ENCODE measurements at regions not wholly inside any gene's neighbourhood (a gene's known extent, or its start where the extent isn't known, plus 50 kb on each side); places are given as distances from the start of the nearest gene placed in this dataset.
"Not testable (repeated sequence)": the region's sequence is repeated elsewhere in the genome, so short reads cannot be mapped to it uniquely, and the experiment has no call there.

DNA sequence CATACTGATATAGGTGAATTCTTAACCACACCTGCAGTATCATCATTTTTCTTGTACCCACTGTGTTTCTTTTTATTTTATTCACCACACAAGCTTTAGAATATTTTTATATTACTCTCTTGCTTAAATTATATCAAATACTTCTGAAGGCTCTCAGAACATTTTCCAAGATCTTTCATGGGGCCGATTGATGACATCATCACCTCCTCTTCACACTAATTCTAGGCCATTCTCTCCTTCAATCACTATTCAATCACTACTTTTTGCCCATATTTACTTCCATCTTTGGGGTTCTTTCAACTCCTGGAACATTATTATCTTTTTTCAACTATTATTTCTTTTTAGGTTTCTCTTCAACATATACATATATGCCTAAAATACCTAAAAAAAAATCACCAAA, 1438.8 kb upstream of the ALCAM start:
- DNase-seq, result no peak

GRCh38 chr3:103937094-103937493, 1429.6 kb upstream of the ALCAM start:
- no peak for DNase-seq

- no peak for DNase-seq
These were observed 1419.6 kb upstream of the ALCAM start for GRCh38 chr3:103947062-103947461.

DNA sequence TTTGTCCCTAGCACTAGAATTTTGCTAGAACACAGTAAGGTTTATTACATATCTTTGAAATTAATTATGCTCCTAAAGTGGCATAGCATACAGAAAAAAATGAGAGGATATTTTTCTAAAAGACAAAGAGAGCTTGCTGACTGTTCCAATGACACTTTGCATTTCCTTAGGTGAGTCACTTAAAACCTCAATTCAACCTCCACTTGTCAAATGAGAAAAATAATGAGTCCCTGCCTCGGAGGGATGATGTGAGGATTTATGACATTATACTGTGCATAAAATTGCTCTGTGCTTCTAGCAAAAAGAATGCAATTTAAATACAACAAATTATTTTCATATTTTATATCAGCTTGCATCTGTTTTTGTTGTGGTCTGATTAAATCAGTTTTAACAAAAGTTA, 1417.0 kb upstream of the ALCAM start:
- no peak for DNase-seq

- no peak for DNase-seq
These were observed 1416.0 kb upstream of the ALCAM start for GRCh38 chr3:103950676-103951075.

DNA sequence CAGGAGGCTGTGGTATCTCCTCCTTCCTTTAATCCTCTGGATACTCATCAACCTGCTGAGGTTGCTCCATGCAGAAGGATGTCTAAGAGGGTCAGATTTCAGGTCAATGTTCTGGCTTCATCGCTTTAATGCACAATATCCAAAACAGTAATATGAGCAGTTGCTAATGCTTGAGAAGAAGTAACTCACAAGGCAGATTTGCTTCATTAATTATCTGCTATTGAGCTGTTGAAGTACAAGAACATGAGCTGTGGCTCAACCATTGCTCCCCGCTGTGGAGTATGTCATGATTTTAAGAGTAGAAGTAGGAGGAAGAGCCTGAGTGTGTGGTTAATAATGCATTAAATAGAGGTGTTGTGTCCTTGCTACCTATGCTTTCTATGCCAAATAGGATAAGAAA, 1412.9 kb upstream of the ALCAM start:
- DNase-seq, result no peak

- DNase-seq, result no peak
These were observed 1405.9 kb upstream of the ALCAM start for GRCh38 chr3:103960819-103961218.

DNA sequence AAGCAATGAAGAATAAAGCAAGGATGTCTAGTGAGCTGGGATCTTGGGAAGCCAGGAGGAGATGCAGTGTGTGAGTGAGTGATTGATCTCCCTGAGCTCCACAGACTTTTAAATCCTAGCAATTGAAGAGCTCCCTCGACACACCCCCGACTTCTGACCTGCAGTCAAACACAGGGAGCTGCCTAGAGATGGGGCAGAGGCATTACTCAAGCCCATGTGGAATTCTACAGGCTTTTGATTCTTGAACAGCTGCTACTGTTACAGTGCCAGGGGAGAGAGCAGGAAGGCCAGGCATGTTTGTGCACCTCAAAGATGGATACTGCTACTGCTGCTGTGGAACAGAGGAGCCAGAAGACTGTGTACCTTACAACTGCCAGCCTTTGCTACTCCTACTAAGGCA, 1403.1 kb upstream of the ALCAM start:
- DNase-seq, result no peak

DNA sequence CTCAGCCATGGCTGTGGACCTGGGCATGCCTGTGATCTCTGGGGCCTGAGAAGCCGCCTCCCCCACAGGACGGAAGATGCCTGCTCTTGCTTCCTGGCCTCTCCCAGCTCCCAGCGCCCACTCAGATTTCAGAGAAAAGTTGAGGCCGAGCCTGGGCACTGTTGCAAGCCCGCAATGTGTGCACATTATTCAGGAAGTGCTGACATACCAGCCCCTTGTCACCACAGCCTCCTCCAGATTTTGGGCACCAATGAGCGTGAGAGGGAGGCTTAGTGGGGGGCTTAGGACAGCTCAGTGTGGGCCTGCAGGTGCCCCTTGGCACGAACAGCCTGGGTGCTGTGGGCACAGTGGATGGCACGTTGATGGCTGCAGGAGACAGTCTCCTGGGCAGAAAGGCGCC, 1400.9 kb upstream of the ALCAM start:
- no peak for DNase-seq

GRCh38 chr3:103966749-103967148, 1400.0 kb upstream of the ALCAM start:
- no peak for DNase-seq

DNA sequence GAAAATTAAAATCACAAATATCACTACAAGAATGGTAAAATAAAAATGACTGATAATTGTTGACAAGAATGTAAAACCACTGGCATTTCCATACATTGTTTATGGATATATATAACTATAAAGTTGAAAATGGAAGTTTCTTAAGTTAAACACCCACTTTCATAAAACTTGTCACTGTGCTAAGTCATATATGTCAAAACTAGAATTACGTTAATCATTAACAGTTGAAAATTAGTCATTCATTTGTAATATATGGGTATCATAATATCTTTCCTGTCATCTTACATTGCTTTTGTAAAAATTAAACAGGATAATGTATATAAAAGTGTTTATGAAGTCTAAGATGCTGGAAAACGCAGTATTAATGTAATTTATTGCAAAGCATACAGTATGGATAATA, 1398.6 kb upstream of the ALCAM start:
- no peak for DNase-seq

DNA sequence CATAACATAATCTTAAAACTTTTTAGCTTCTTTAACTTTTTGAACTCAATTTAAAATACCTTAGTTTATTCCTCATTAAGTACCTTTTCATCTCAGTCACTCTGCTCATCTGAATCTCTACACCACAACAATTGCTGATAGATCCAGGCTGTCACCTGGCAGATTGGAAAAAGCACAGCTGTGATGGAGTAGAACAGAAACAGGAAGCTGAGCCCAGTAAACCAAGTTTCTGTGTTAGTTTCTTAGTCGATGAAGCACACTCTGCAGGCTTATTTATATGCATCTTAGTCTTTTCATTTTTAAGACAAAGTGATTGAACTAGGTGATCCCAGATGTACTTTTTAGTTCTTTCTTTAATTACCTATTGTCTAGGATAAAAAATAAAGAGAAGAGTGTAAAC, 1398.0 kb upstream of the ALCAM start:
- DNase-seq, result no peak

DNA sequence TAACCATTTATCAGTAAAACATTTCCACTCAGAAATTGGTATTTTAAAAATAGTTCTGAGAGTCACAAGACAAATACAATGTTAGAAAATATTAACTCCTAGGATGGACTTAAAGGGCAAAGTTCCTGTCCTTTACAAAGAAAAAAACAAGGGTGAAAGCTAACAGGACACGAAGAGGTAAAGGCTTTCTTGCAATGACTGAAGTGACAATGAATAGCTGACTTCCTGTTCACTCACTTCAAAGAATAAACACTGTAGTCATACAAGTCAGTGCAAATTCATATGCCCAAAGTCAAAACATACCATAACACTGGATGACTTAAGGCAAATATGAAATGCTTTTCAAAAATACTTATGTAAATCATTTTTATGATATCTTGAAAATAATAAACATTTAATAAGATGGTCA, 1389.8 kb upstream of the ALCAM start:
- DNase-seq, result no peak

DNA sequence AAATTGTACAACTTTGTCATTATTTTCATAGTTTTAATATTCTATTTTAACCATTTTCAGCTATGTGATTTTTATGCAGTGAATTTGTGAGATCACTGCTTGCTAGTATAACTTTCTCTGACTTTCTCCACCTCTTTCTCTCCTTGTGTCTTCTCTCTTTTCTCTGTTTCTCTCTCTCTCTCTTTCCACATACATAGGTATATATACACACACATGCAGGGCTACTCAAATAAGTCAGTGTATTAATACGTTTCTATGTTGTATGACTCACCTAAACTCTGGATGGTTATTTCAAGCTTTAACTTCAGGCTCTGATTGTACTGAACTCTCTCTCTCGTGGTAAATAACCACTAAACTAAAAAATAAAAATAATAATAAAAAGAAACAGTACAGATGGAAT, 1389.3 kb upstream of the ALCAM start:
- no peak for DNase-seq

DNA sequence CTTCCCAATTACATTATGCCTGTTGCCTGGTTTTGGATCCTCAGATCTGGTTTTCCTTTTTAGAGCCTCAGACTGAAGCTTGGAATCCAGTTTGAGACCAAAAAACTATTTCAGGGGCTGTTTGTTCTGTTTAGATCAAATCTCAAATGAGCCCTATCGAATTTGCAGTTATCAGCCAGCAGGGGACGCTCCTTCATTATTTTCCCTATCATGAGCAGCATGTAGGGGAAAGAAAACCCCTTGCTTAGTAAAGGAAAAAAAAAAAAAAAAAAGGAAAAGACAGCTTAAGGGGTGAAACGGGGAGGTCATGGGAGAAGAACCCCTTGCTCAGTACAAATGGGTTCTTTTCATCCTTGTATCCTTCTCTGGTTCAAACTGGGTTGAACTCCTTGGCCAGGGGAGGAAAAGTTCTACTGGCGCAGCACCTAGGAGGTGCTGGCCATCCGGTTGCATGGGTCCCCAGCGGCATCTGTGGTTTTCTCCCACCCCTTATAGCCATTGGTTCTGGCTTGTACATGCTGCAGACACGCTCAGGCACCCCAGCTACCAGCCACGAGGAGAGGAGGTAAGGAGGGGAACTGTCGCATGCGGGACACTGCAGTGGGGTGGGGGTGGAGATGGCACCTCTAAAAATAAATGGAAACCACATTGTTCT, 1375.1 kb upstream of the ALCAM start:
- no peak for DNase-seq

DNA sequence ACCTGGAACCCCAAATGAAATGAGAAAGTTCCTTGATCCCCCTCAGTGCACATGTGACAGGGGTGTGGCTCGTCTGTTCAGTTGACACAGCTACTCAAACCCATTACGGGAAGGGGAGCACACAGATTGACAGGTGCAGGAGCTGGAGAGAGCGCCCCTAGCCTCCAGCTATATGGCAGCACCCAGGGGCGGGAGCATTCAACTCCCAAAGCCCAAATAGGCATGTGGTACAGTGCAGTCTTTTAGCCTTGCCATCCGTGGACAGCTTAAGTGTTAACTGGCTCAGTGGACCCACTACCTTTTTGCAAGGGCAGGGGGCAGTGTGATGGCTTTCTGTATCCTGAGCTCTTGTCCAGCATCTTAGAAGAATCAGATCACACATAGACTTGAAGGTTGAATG, 1374.2 kb upstream of the ALCAM start:
- DNase-seq, result no peak

DNA sequence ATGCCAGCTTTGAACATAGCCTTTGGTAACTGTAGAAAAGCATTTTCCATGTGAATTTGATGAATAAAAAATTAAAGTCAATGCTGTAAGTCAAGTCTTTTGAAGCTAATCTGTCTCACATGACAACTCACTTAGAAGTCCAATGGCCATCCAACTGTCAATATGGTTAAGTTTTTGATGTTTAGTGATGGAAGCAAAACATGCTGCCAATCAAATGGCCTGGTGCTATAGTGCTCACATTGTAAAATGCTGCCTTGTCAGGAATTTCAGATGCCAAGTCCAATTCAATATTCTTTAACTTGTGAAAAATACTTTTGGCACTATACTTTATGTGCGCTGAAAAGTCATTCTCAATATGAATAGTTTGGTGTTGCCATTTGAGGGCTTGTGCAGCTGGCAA, 1361.8 kb upstream of the ALCAM start:
- no peak for DNase-seq

DNA sequence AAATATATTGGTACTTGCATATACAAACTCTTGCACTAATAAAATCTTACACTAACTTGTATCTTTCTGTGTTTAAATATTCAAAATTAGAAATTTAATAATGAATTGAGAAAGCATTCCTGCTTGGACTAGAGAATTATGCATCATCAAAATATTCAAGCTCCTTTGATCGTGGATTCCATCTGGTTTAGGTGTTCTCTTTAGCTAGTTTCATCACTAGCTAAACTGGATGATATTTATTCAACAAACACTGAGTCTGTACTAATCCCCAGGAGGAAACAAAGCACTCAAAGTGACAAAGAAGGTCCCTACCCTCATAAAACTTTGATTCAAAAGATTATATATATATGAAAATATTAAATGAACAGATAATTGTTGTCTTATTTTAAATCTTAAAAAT, 1360.9 kb upstream of the ALCAM start:
- DNase-seq, result no peak

GRCh38 chr3:104018541-104018940, 1348.2 kb upstream of the ALCAM start:
- no peak for DNase-seq

GRCh38 chr3:104031598-104031997, 1335.1 kb upstream of the ALCAM start:
- DNase-seq, result no peak

GRCh38 chr3:104032283-104032682, 1334.4 kb upstream of the ALCAM start:
- DNase-seq, result no peak

GRCh38 chr3:104040896-104041295, 1325.8 kb upstream of the ALCAM start:
- no peak for DNase-seq

GRCh38 chr3:104043001-104043543, 1323.6 kb upstream of the ALCAM start:
- DNase-seq, result not testable (repeated sequence)

GRCh38 chr3:104044002-104044401, 1322.7 kb upstream of the ALCAM start:
- DNase-seq, result no peak

GRCh38 chr3:104066658-104067057, 1300.1 kb upstream of the ALCAM start:
- no peak for DNase-seq
